GM21786 (cell line): ENCODE measurements at regions not wholly inside any gene's neighbourhood (a gene's known extent, or its start where the extent isn't known, plus 50 kb on each side); places are given as distances from the start of the nearest gene placed in this dataset.

Experiments used
- ATAC-seq: cut with Tn5 transposase; IDR thresholded peaks from one replicate; pipeline ENCODE4 v1.9.1; 2021; ENCODE audit not compliant: unreplicated experiment

- no peak for ATAC-seq
Observed at GRCh38 chr11:70807195-70807543, 408.8 kb downstream of the CTTN start.

GRCh38 chr11:70808686-70809375 is 410.5 kb downstream of the CTTN start:
- ATAC-seq, result no peak

- no peak for ATAC-seq
Observed at GRCh38 chr11:70810133-70810532, 411.8 kb downstream of the CTTN start.

GRCh38 chr11:70810681-70811080 is 412.4 kb downstream of the CTTN start:
- ATAC-seq, result no peak

DNA sequence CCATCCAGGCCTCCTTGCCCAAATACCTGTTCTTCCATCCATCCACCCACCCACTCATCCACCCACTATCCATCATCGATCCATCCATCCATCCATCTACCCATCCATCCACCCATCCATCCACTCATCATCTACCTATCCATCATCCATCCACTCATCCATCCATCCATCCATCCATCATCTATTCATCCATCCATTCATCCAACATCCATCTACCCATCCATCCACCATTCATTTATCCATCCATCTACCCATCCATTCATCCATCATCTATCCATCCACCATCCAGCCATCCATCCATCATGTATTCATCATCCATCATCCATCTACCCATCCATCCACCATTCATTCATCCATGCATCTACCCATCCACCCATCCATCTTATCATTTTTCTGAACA is 413.2 kb downstream of the CTTN start:
- no peak for ATAC-seq

DNA sequence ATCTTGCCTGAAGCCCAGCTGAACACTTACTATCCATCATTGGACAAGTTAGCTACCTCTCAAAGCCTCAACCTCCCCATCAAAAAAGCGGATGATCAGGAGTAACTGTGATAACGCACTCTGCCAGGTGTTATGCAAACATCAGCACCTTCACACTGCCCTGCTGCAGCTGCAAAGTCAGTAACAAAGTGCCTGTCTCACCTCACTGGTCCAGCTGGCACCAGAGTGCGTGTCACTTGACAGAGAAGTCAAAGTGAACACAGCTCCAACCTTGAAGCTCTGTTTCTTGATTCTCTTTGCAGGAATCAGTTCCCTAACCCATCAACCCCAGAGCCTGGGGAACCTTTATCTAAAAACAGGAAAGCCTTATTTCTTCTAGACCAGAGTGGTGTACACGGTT is 413.6 kb downstream of the CTTN start:
- ATAC-seq, result no peak

GRCh38 chr11:70812472-70812871 is 414.1 kb downstream of the CTTN start:
- no peak for ATAC-seq

DNA sequence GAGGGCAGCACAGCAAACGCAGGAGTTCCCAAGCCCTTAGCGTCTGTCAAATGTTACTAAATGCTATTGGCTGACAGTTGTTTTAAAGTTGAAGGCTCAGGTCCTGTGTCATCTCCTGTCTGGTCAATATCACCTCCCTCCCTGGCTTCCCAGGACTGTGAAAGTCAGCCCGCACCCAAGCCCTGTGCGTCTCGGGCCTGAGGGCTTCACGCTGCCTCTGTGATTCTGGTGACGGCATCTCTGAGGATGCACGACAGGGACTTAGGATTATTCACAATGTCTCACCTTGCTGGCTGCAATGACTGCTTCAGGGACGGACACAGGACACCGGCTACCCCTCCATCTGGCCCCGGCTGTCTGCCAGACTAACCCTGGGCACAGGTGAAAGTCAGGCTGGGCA is 415.3 kb downstream of the CTTN start:
- ATAC-seq, result no peak

- no peak for ATAC-seq
Observed at GRCh38 chr11:70815485-70815832, 417.1 kb downstream of the CTTN start.

- ATAC-seq, result no peak
Observed at GRCh38 chr11:70816156-70816678, 417.9 kb downstream of the CTTN start.

DNA sequence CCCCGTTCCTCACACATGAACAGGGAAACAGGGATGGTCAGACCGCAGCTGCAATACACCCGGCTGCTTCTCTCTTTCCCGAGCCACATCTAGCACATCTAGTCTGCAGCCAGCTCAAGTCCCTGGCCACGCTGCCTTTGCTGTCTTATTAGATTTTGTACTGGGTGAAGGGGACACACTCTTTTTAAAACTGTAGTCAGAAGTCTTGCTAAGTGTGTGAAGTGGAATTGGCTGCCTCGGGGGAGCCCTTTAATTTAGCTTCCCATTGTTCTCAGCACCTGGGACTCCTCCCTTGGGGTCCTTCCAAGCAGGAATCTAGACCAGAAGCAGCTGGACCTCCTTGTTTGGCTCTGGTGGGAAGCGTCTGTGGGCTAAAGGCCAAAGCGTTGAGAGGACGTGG is 420.0 kb downstream of the CTTN start:
- no peak for ATAC-seq

DNA sequence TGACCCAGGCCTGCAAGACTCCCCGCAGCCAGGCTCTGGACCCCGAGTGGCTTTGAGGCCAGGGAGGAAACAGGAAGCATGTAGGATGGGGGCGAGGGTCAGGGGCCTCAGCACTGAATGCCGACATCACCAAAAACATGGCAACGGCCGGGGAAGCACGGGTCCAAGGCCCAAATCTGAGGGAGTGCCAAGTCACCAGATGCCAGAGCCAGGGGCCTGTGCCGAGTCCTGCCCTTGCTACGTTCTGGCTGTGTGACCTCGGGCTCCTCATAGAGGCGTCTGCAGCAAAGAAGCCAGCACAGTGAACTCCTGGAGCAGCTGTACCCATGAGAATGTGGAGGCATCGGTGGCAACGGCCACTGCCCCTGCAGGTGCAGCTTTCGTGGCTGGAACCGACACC is 420.7 kb downstream of the CTTN start:
- ATAC-seq, result no peak

DNA sequence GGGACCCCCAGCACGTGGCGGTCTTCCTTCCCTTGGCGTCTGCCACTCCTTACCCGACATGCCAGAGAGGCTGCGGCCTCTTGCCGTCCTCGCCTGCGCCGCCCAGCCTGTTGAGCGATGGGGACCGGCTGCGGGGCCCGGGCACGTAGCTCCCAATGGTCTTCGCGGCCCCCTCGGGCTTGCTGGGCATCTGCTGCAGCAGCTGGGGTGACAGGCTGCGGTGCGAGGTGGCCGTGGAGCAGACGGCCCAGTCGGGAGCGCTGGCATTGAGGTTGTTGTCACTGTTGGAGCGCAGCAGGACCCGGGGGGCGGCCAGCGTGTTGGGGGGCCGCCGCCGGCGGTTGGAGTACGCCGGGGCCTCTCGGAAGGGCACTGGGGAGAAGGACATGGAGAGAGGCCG is 422.0 kb downstream of the CTTN start:
- ATAC-seq, result no peak

- ATAC-seq, result no peak
Observed at GRCh38 chr11:70820712-70821111, 422.4 kb downstream of the CTTN start.

- ATAC-seq, result no peak
Observed at GRCh38 chr11:70823771-70824170, 425.4 kb downstream of the CTTN start.

GRCh38 chr11:70824605-70825245 is 426.4 kb downstream of the CTTN start:
- no peak for ATAC-seq

GRCh38 chr11:70825893-70826540 is 426.4 kb downstream of the SHANK2 start:
- ATAC-seq, result no peak

- ATAC-seq, result no peak
Observed at GRCh38 chr11:70826541-70827335, 425.6 kb downstream of the SHANK2 start.

DNA sequence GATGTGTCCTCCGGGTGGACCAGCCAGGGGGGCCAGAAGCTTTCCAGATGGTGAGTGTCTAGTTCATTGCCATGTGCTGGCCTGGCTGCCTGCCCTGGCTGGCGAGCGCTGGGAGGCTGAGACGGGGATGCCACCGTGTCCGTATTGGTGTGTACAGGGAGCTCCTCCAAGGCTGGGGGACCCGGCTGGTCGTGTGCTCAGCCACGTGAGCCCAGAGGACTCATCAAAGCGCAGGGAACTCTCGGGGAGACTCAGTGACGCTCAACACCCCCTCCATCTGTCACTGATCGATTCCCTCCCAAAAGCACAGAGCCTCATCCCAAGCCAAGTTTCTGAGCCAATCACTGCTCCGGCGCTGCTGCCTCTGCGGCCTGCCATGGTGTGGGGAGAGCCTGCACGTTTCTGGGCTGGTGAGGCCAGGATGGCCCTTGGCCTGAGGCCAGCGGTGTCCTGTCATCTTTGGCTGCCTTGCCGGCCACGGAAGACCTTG is 423.7 kb downstream of the SHANK2 start:
- no peak for ATAC-seq

DNA sequence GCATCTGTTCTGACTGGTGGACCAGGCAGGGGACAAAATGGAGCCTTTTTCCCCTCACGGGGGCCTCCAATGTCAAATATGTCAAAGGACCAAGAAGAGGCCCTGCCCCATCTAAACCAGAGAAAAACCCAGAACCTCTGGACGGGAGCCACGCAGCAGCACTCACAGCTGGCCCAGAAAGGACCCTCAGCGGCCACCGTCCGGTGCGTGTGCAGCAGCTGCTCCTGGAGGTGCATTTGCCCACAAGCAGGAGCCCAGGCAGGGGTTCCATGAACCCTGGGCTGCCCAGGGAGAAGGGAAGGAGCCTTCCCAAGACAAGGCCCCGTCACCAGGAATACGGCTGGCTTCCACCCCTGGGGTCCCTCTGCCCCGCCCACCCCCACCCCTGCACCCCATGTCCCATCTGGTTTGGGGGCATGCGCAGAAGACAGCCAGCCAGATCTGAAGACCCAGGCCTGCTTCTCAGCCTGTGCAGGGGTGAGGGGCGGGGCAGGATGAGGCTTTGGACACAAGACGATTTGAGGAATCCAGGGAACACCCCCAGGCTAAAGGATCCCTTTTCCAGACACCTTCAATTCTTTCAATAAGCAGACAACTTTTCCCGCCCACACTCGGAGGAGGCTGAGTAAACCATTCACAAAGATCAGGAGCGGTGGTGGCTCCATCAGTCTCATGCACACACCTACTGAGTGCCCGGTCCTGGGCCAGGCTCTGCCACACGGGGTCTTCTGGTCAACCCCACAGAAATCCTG is 423.1 kb downstream of the SHANK2 start:
- ATAC-seq, result no peak

DNA sequence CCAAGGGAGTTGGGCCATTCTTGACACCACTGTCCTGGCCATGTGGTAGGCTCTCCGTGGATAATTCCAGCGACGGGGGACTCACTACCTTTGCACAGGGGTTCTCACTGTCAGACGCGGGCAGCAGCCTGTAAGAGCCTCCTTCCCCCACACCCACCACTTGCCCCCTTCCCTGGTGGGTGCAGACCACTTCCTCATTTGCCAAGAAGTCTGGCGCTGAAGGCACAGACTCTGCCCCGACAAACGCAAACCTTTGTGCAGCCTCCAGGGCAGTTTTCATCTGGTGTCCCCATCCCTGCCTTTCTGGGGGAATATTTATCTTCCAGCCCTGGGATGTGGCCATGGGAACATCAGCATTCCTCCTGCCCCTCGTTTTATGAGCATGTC is 422.5 kb downstream of the SHANK2 start:
- ATAC-seq, result no peak
